LNCAP (cell line): ENCODE measurements at regions not wholly inside any gene's neighbourhood (a gene's known extent, or its start where the extent isn't known, plus 50 kb on each side); places are given as distances from the start of the nearest gene placed in this dataset.

Experiments used
- CTCF ChIP-seq: fragments of 450-650 bp; IDR thresholded peaks from 2 replicates; pipeline ENCODE4 v1.5.1; 2017; ENCODE audit warnings: mild to moderate bottlenecking

- TF ChIP-seq CTCF: no peak
These were observed 82.4 kb downstream of the DIO3 start for GRCh38 chr14:101643651-101644050.

- TF ChIP-seq CTCF: no peak
These were observed 92.8 kb downstream of the DIO3 start for GRCh38 chr14:101654051-101654450.

GRCh38 chr14:101657372-101657771 lies 96.1 kb downstream of the DIO3 start:
- TF ChIP-seq CTCF: no peak

GRCh38 chr14:101665478-101666078 lies 95.9 kb upstream of the PPP2R5C start:
- peak; percentile 76 for TF ChIP-seq CTCF

GRCh38 chr14:101666264-101666663 lies 95.2 kb upstream of the PPP2R5C start:
- TF ChIP-seq CTCF: no peak

GRCh38 chr14:101669629-101670028 lies 91.9 kb upstream of the PPP2R5C start:
- no peak for TF ChIP-seq CTCF

- TF ChIP-seq CTCF: no peak
These were observed 87.6 kb upstream of the PPP2R5C start for GRCh38 chr14:101673873-101674272.

- no peak for TF ChIP-seq CTCF
These were observed 79.7 kb upstream of the PPP2R5C start for GRCh38 chr14:101681795-101682194.
